ENCODE measurements at regions not wholly inside any gene's neighbourhood (a gene's known extent, or its start where the extent isn't known, plus 50 kb on each side); places are given as distances from the start of the nearest gene placed in this dataset.

GRCh38 chr2:108165729-108166128 is 74.0 kb upstream of the SULT1C3 start:
- Histone ChIP-seq H3K9me2 (replicated peaks; ENCODE audit: insufficient read depth, low read length) (no peaks in the 10 kb centered on the region), H3K27ac (ENCODE audit: low read depth, low read length) (no peak overlapping the region), H2AFZ (ENCODE audit: low read depth, low read length, severe bottlenecking) (no peak overlapping the region), H3K79me2 (ENCODE audit: insufficient read depth, low read length) (no peaks in the 10 kb centered on the region), H3K9ac (ENCODE audit: low read length) (no peak overlapping the region), H3K4me3 (ENCODE audit: insufficient read depth, low read length, poor library complexity, severe bottlenecking) (no peak overlapping the region), H3K4me2 (ENCODE audit: low read depth, low read length, poor library complexity, severe bottlenecking) (no peak overlapping the region), H3K9me3 (ENCODE audit: insufficient read depth, low read length) (no peaks in the 10 kb centered on the region), H3K36me3 (ENCODE audit: low read length) (no peaks in the 10 kb centered on the region), H4K20me1 (ENCODE audit: low read depth, low read length) (no peaks in the 10 kb centered on the region), H3F3A (ENCODE audit: insufficient read depth) (no peaks in the 10 kb centered on the region), H3K27me3 (ENCODE audit: low read length) (no peaks in the 10 kb centered on the region)
- TF ChIP-seq EZH2phosphoT487 (conservative IDR thresholded peaks at IDR 0.05; ENCODE audit: low read length): no peak
- no peak for TF ChIP-seq CTCF (IDR thresholded peaks at IDR 0.05; ENCODE audit: insufficient read depth, low read length, poor library complexity, severe bottlenecking)

DNA sequence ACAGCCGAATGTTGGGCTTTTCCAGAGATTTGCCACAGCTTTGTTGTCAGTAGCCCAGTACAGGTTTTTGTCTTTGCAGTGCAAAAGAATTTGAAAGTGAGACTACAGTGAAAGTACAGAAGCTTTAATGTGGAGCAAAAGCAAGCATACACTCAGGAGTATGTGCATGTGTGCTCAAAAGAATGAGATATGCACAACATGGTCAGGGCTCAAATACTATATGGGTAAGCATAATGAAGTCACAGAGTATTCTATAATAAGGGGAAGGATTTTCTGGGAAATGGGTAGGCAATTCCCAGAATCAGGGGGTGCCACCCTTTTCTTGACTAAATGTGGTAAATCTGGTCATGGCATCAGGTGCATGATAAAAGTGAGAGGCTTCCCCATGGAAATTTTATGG is 72.1 kb upstream of the SULT1C3 start:
- TF ChIP-seq EZH2phosphoT487 (conservative IDR thresholded peaks at IDR 0.05; ENCODE audit: low read length) (no peak), CTCF (IDR thresholded peaks at IDR 0.05; ENCODE audit: insufficient read depth, low read length, poor library complexity, severe bottlenecking) (no peak)
- H3K9ac ChIP-seq (ENCODE audit: low read length): no peak overlapping the region

DNA sequence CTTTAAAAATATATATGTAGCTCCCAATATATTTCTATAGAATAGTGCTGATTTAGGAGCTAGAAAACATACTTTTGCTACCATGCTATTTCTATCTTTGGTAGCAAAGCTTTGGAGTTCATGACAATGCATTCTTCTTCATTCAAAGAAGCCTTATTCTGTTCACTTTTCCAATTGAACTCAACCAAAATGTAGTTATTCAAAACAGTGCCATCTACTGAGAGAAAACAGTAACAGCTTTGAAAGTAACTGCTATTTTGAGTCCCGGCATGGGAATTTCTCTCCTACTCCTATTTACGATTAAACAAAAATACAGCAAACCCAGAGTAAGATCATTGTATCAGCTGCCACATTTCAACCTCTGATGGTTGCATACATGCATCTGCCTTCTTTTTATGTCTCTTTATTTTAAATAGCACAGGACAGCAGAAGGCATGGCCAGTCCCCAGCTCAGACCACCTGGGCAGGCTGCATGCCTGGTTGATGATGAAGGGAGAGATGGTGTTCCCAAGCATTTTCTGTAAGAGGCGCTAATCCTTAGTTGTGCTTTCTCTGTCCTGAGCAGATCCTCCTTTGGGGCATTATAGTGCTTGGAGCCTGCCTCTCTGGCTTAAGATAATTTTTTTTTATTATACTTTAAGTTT is 69.7 kb upstream of the SULT1C3 start:
- Histone ChIP-seq H3F3A (ENCODE audit: insufficient read depth) (no peaks in the 10 kb centered on the region), H3K36me3 (ENCODE audit: low read length) (no peaks in the 10 kb centered on the region), H3K79me2 (ENCODE audit: insufficient read depth, low read length) (no peaks in the 10 kb centered on the region), H3K9ac (ENCODE audit: low read length) (no peak overlapping the region), H3K4me3 (ENCODE audit: insufficient read depth, low read length, poor library complexity, severe bottlenecking) (no peak overlapping the region), H3K27ac (ENCODE audit: low read depth, low read length) (no peak overlapping the region), H2AFZ (ENCODE audit: low read depth, low read length, severe bottlenecking) (no peak overlapping the region), H3K4me2 (ENCODE audit: low read depth, low read length, poor library complexity, severe bottlenecking) (no peak overlapping the region), H3K9me2 (replicated peaks; ENCODE audit: insufficient read depth, low read length) (no peaks in the 10 kb centered on the region), H3K9me3 (ENCODE audit: insufficient read depth, low read length) (no peaks in the 10 kb centered on the region), H3K27me3 (ENCODE audit: low read length) (no peaks in the 10 kb centered on the region), H4K20me1 (ENCODE audit: low read depth, low read length) (no peaks in the 10 kb centered on the region)
- no peak for TF ChIP-seq EZH2phosphoT487 (conservative IDR thresholded peaks at IDR 0.05; ENCODE audit: low read length)
- TF ChIP-seq CTCF (IDR thresholded peaks at IDR 0.05; ENCODE audit: insufficient read depth, low read length, poor library complexity, severe bottlenecking): peak; percentile 41

More for the DNA sequence above, 72.1 kb upstream of the SULT1C3 start:
- Histone ChIP-seq H3K9me3 (ENCODE audit: insufficient read depth, low read length) (no peaks in the 10 kb centered on the region), H3K36me3 (ENCODE audit: low read length) (no peaks in the 10 kb centered on the region), H3K27me3 (ENCODE audit: low read length) (no peaks in the 10 kb centered on the region), H3F3A (ENCODE audit: insufficient read depth) (no peaks in the 10 kb centered on the region), H3K9me2 (replicated peaks; ENCODE audit: insufficient read depth, low read length) (no peaks in the 10 kb centered on the region), H3K27ac (ENCODE audit: low read depth, low read length) (no peak overlapping the region), H3K4me3 (ENCODE audit: insufficient read depth, low read length, poor library complexity, severe bottlenecking) (no peak overlapping the region), H3K79me2 (ENCODE audit: insufficient read depth, low read length) (no peaks in the 10 kb centered on the region), H3K4me2 (ENCODE audit: low read depth, low read length, poor library complexity, severe bottlenecking) (no peak overlapping the region), H2AFZ (ENCODE audit: low read depth, low read length, severe bottlenecking) (no peak overlapping the region), H4K20me1 (ENCODE audit: low read depth, low read length) (no peaks in the 10 kb centered on the region)

Measured in SU-DHL-6 (cell line).